ENCODE measurements at regions not wholly inside any gene's neighbourhood (a gene's known extent, or its start where the extent isn't known, plus 50 kb on each side); places are given as distances from the start of the nearest gene placed in this dataset.

- Histone ChIP-seq H3K9me3 (ENCODE audit: control extremely low read depth in 1 of 3, control insufficient read depth in 2 of 3, insufficient read depth in 1 of 3, low read length in 2 of 3) (no peaks in the 10 kb centered on the region), H3K27ac (ENCODE audit: low read length in 2 of 2) (no peak overlapping the region), H3K36me3 (replicated peaks in 1 of 2; ENCODE audit: control extremely low read depth in 1 of 2, control insufficient read depth in 1 of 2, extremely low read depth in 1 of 2, insufficient read depth in 2 of 2, low read length in 1 of 2) (no peaks in the 10 kb centered on the region), H3K4me1 (ENCODE audit: control insufficient read depth in 2 of 2, insufficient read depth in 2 of 2, low read length in 2 of 2) (no peaks in the 10 kb centered on the region), H3K79me2 (ENCODE audit: control insufficient read depth, insufficient read depth, low read length) (no peaks in the 10 kb centered on the region), H2AFZ (ENCODE audit: insufficient read depth, low read depth, low read length, poor library complexity, severe bottlenecking) (no peak overlapping the region), H3K4me2 (replicated peaks; ENCODE audit: low read depth, low read length, poor library complexity, severe bottlenecking) (no peak overlapping the region), H3K4me3 (ENCODE audit: control extremely low read depth in 1 of 5, extremely low read depth in 1 of 5, insufficient read depth in 1 of 5, low read depth in 2 of 5, low read length in 4 of 5) (no peak overlapping the region), H4K20me1 (ENCODE audit: control insufficient read depth, insufficient read depth, low read length, poor library complexity, severe bottlenecking) (no peaks in the 10 kb centered on the region), H3K27me3 (replicated peaks in 1 of 4; ENCODE audit: control extremely low read depth in 1 of 4, control insufficient read depth in 3 of 4, insufficient read depth in 4 of 4, low read length in 3 of 4) (peaks cover 0 to 3% (median 0%) of the 10 kb centered on the region in 4 experiments), H3K9ac (ENCODE audit: low read length) (no peak overlapping the region)
- Mint-ChIP-seq H3K27me3 (peaks cover 12% of the 10 kb centered on the region), H3K27ac (no peak overlapping the region), H3K4me3 (no peak overlapping the region), H3K4me1 (no peaks in the 10 kb centered on the region), H3K9me3 (ENCODE audit: insufficient read depth) (no peaks in the 10 kb centered on the region)
- CTCF ChIA-PET = no interaction called here
- ATAC-seq (ENCODE audit: low read depth) (no peak), DNase-seq (no peak)
- POLR2A ChIA-PET = no interaction called here
- WGBS (ENCODE audit: insufficient coverage) = 60% methylated on average over 1 of the region's 1 CpG
- TF ChIP-seq CTCF (IDR thresholded peaks at IDR 0.05) = no peak
- no peak for TF ChIP-seq EZH2 (IDR thresholded peaks at IDR 0.05; ENCODE audit: borderline replicate concordance, insufficient read depth, low read depth, low read length, poor library complexity, severe bottlenecking)
- intact Hi-C loops (cut with micrococcal nuclease) = no loop called here
Measured at GRCh38 chr7:25678215-25678614, 449.9 kb upstream of the NPVF start.

GRCh38 chr7:25680636-25681035 is 452.4 kb upstream of the NPVF start:
- H3K27ac ChIP-seq (ENCODE audit: low read length in 2 of 2) = no peak overlapping the region
- no peak overlapping the region for H3K4me2 ChIP-seq (replicated peaks; ENCODE audit: low read depth, low read length, poor library complexity, severe bottlenecking)
- no peak for DNase-seq
- intact Hi-C loops (cut with micrococcal nuclease) = no loop called here
- POLR2A ChIA-PET = no interaction called here
- no peak overlapping the region for H2AFZ ChIP-seq (ENCODE audit: insufficient read depth, low read depth, low read length, poor library complexity, severe bottlenecking)
- H3K36me3 ChIP-seq (replicated peaks in 1 of 2; ENCODE audit: control extremely low read depth in 1 of 2, control insufficient read depth in 1 of 2, extremely low read depth in 1 of 2, insufficient read depth in 2 of 2, low read length in 1 of 2) = no peaks in the 10 kb centered on the region
- H3K9ac ChIP-seq (ENCODE audit: low read length) = no peak overlapping the region
- no peak for TF ChIP-seq CTCF (IDR thresholded peaks at IDR 0.05)
- no peak for TF ChIP-seq EZH2 (IDR thresholded peaks at IDR 0.05; ENCODE audit: borderline replicate concordance, insufficient read depth, low read depth, low read length, poor library complexity, severe bottlenecking)
- CTCF ChIA-PET = no interaction called here
- Mint-ChIP-seq H3K27ac (no peak overlapping the region), H3K27me3 (peaks cover 27% of the 10 kb centered on the region), H3K4me1 (no peaks in the 10 kb centered on the region), H3K9me3 (ENCODE audit: insufficient read depth) (no peaks in the 10 kb centered on the region), H3K4me3 (no peak overlapping the region)
- peaks cover 0 to 3% (median 0%) of the 10 kb centered on the region in 4 experiments for H3K27me3 ChIP-seq (replicated peaks in 1 of 4; ENCODE audit: control extremely low read depth in 1 of 4, control insufficient read depth in 3 of 4, insufficient read depth in 4 of 4, low read length in 3 of 4)
- H3K9me3 ChIP-seq (ENCODE audit: control extremely low read depth in 1 of 3, control insufficient read depth in 2 of 3, insufficient read depth in 1 of 3, low read length in 2 of 3) = no peaks in the 10 kb centered on the region
- H4K20me1 ChIP-seq (ENCODE audit: control insufficient read depth, insufficient read depth, low read length, poor library complexity, severe bottlenecking) = no peaks in the 10 kb centered on the region
- no peaks in the 10 kb centered on the region for H3K4me1 ChIP-seq (ENCODE audit: control insufficient read depth in 2 of 2, insufficient read depth in 2 of 2, low read length in 2 of 2)
- H3K4me3 ChIP-seq (ENCODE audit: control extremely low read depth in 1 of 5, extremely low read depth in 1 of 5, insufficient read depth in 1 of 5, low read depth in 2 of 5, low read length in 4 of 5) = no peak overlapping the region
- H3K79me2 ChIP-seq (ENCODE audit: control insufficient read depth, insufficient read depth, low read length) = no peaks in the 10 kb centered on the region
- ATAC-seq (ENCODE audit: low read depth) = no peak
